WTC11 (cell line): ENCODE measurements at regions not wholly inside any gene's neighbourhood (a gene's known extent, or its start where the extent isn't known, plus 50 kb on each side); places are given as distances from the start of the nearest gene placed in this dataset.

ENCODE experiments used
- ATAC-seq: fragments of 200-7000 bp; cut with Tn5 transposase; 2 replicates; pipeline ENCODE4 v1.10.0; 2021; ENCODE audit warnings: mild to moderate bottlenecking, moderate library complexity
- CTCF ChIA-PET: fragments of 300-600 bp; sonication (Branson Sonifier 250); formaldehyde crosslinking; loops from one replicate; lab custom pipeline; 2021; ENCODE audit warnings: antibody characterized with exemption; lab: Charles Lee
- POLR2A ChIA-PET: fragments of 350-600 bp; sonication (Branson Sonifier 250); formaldehyde crosslinking; loops from one replicate; lab custom pipeline; 2021; ENCODE audit warnings: antibody characterized with exemption; lab: Charles Lee
- DNase-seq: peaks from one replicate; pipeline ENCODE4 v3.0.0; 2021; ENCODE audit warnings: low spot score
- H3K27ac Mint-ChIP-seq: 2 replicates; pipeline ENCODE4 v1.8.0; 2021; ENCODE audit warnings: mixed read lengths
- H3K27me3 Mint-ChIP-seq: 2 replicates; pipeline ENCODE4 v1.8.0; 2021; ENCODE audit warnings: low read depth, mild to moderate bottlenecking, moderate library complexity, mixed read lengths
- H3K36me3 Mint-ChIP-seq: 2 replicates; pipeline ENCODE4 v1.8.0; 2021; ENCODE audit warnings: mixed read lengths
- H3K4me1 Mint-ChIP-seq: 2 replicates; pipeline ENCODE4 v1.8.0; 2022; ENCODE audit warnings: mixed read lengths
- H3K4me3 Mint-ChIP-seq: 2 replicates; pipeline ENCODE4 v1.8.0; 2021; ENCODE audit warnings: mild to moderate bottlenecking, moderate library complexity, mixed read lengths
- H3K9me3 Mint-ChIP-seq: 2 replicates; pipeline ENCODE4 v1.8.0; 2021; ENCODE audit warnings: mixed read lengths
- ETV6 ChIP-seq: sonication (generic); formaldehyde crosslinking; IDR thresholded peaks from 2 replicates; pipeline ENCODE4 v1.8.1; 2022; ENCODE audit warnings: mild to moderate bottlenecking, missing genetic modification reagents
- FOXP1 ChIP-seq: sonication (generic); formaldehyde crosslinking; IDR thresholded peaks from 2 replicates; pipeline ENCODE4 v1.8.0; 2022; ENCODE audit warnings: missing genetic modification reagents, mild to moderate bottlenecking, moderate library complexity, borderline replicate concordance
- JUN ChIP-seq: sonication (generic); formaldehyde crosslinking; IDR thresholded peaks from 2 replicates; pipeline ENCODE4 v1.8.0; 2023; ENCODE audit warnings: mild to moderate bottlenecking, missing genetic modification reagents
- NR2C2 ChIP-seq: sonication (generic); formaldehyde crosslinking; IDR thresholded peaks from 2 replicates; pipeline ENCODE4 v1.8.0; 2022; ENCODE audit warnings: mild to moderate bottlenecking, missing genetic modification reagents
- OVOL2 ChIP-seq: fragments of 250-450 bp; sonication (Bioruptor Pico); IDR thresholded peaks from 2 replicates; pipeline ENCODE4 v1.9.0; 2021; ENCODE audit warnings: mild to moderate bottlenecking, borderline replicate concordance
- RORB ChIP-seq: fragments of 250-450 bp; sonication (Bioruptor Pico); IDR thresholded peaks from 2 replicates; pipeline ENCODE4 v1.9.0; 2021; ENCODE audit warnings: mild to moderate bottlenecking
- SMAD4 ChIP-seq: sonication (generic); formaldehyde crosslinking; IDR thresholded peaks from 2 replicates; pipeline ENCODE4 v1.8.0; 2022; ENCODE audit warnings: mild to moderate bottlenecking, missing genetic modification reagents
- SOX15 ChIP-seq: fragments of 250-450 bp; sonication (Bioruptor Pico); IDR thresholded peaks from 2 replicates; pipeline ENCODE4 v1.9.0; 2021; ENCODE audit warnings: mild to moderate bottlenecking
- SP1 ChIP-seq: sonication (generic); formaldehyde crosslinking; conservative IDR thresholded peaks from 2 replicates; pipeline ENCODE4 v1.8.1; 2022; ENCODE audit warnings: missing genetic modification reagents
- TCF7 ChIP-seq: sonication (generic); formaldehyde crosslinking; IDR thresholded peaks from 2 replicates; pipeline ENCODE4 v1.8.0; 2022; ENCODE audit warnings: mild to moderate bottlenecking, low read depth, missing genetic modification reagents, moderate library complexity
- ZNF396 ChIP-seq: fragments of 250-450 bp; sonication (Bioruptor Pico); IDR thresholded peaks from 2 replicates; pipeline ENCODE4 v1.8.0; 2021; ENCODE audit warnings: mild to moderate bottlenecking, moderate library complexity, borderline replicate concordance
- ZNF416 ChIP-seq: fragments of 250-450 bp; sonication (Bioruptor Pico); IDR thresholded peaks from 2 replicates; pipeline ENCODE4 v1.9.0; 2021; ENCODE audit warnings: mild to moderate bottlenecking, inconsistent platforms
- ZNF423 ChIP-seq: fragments of 250-450 bp; sonication (Bioruptor Pico); IDR thresholded peaks from 2 replicates; pipeline ENCODE4 v2.1.2; 2022; ENCODE audit warnings: mild to moderate bottlenecking, moderate library complexity
- TF ChIP-seq, protein P1 (sequence below): sonication (generic); formaldehyde crosslinking; IDR thresholded peaks from 2 replicates; pipeline ENCODE4 v1.8.1; 2023; ENCODE audit warnings: mild to moderate bottlenecking, missing genetic modification reagents
- TF ChIP-seq, protein P2 (sequence below): fragments of 250-450 bp; sonication (Bioruptor Pico); IDR thresholded peaks from 2 replicates; pipeline ENCODE4 v1.9.0; 2021; ENCODE audit warnings: mild to moderate bottlenecking, borderline replicate concordance
- TF ChIP-seq, protein P3 (sequence below): fragments of 250-450 bp; sonication (Bioruptor Pico); IDR thresholded peaks from 2 replicates; pipeline ENCODE4 v1.8.0; 2021; ENCODE audit warnings: mild to moderate bottlenecking
- TF ChIP-seq, protein P4 (sequence below): sonication (generic); formaldehyde crosslinking; IDR thresholded peaks from 2 replicates; pipeline ENCODE4 v1.8.1; 2022; ENCODE audit warnings: low read depth, missing genetic modification reagents, borderline replicate concordance
- TF ChIP-seq, protein P5 (sequence below): sonication (generic); formaldehyde crosslinking; IDR thresholded peaks from 2 replicates; pipeline ENCODE4 v1.8.0; 2022; ENCODE audit warnings: mild to moderate bottlenecking, missing genetic modification reagents
- TF ChIP-seq, protein P6 (sequence below): sonication (generic); formaldehyde crosslinking; conservative IDR thresholded peaks from 2 replicates; pipeline ENCODE4 v1.8.1; 2022; ENCODE audit warnings: mild to moderate bottlenecking, missing genetic modification reagents

DNA sequence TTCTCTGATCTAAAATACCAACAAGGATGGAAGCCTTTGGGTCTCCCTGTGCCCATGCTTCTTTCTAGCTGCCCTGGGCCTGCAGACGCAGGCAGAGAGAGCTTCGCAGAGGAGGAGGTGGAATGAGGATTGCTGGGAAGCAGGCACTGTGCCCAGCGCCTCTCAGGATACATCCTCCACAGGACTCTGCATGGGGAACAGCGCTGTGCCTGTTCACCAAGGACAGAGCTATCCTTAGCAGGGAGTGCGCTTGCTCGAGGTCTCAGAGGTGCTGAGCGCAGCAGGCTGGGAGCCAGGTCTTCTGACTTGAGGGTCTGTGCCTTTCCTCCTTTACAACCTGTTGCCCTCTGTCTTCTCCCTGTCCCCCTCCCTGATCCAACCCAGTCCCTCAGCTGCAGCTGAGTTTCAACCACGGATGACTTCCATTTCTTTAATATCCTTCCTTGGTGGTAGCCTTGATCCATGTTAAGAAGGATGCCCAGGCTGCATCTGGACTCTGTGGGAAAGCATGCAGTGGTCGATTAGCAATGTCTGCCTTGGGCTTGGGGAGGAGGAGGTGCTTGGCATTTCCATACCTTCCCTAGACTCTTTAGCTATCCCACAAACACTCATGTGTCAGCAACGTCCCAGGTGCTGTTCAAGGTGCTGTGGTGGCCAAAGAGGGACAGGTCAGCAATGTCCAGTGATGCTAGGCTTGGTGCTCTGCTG is 219.6 kb upstream of the GPR26 start:
- no peaks in the 10 kb centered on the region for H3K9me3 Mint-ChIP-seq
- ATAC-seq (peak; percentile 24; the same call in 1 of the 2 replicates), DNase-seq (no peak)
- peaks cover 2% of the 10 kb centered on the region; the same call in 1 of the 2 replicates for H3K4me1 Mint-ChIP-seq
- POLR2A ChIA-PET: no interaction called here
- TF ChIP-seq RORB (CRISPR knock-in tag): no peak
- no peak for TF ChIP-seq JUN (CRISPR knock-in tag)
- TF ChIP-seq ETV6 (CRISPR knock-in tag): no peak
- TF ChIP-seq NR2C2: no peak
- no peak for TF ChIP-seq TCF7 (CRISPR knock-in tag)
- no peak for TF ChIP-seq ZNF416
- TF ChIP-seq, protein P1, sequence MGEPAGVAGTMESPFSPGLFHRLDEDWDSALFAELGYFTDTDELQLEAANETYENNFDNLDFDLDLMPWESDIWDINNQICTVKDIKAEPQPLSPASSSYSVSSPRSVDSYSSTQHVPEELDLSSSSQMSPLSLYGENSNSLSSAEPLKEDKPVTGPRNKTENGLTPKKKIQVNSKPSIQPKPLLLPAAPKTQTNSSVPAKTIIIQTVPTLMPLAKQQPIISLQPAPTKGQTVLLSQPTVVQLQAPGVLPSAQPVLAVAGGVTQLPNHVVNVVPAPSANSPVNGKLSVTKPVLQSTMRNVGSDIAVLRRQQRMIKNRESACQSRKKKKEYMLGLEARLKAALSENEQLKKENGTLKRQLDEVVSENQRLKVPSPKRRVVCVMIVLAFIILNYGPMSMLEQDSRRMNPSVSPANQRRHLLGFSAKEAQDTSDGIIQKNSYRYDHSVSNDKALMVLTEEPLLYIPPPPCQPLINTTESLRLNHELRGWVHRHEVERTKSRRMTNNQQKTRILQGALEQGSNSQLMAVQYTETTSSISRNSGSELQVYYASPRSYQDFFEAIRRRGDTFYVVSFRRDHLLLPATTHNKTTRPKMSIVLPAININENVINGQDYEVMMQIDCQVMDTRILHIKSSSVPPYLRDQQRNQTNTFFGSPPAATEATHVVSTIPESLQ (CRISPR knock-in tag): no peak
- no peak for TF ChIP-seq SOX15 (CRISPR knock-in tag)
- TF ChIP-seq ZNF423 (CRISPR knock-in tag): no peak
- no peak for TF ChIP-seq ZNF396
- no peak for TF ChIP-seq OVOL2
- TF ChIP-seq, protein P2, sequence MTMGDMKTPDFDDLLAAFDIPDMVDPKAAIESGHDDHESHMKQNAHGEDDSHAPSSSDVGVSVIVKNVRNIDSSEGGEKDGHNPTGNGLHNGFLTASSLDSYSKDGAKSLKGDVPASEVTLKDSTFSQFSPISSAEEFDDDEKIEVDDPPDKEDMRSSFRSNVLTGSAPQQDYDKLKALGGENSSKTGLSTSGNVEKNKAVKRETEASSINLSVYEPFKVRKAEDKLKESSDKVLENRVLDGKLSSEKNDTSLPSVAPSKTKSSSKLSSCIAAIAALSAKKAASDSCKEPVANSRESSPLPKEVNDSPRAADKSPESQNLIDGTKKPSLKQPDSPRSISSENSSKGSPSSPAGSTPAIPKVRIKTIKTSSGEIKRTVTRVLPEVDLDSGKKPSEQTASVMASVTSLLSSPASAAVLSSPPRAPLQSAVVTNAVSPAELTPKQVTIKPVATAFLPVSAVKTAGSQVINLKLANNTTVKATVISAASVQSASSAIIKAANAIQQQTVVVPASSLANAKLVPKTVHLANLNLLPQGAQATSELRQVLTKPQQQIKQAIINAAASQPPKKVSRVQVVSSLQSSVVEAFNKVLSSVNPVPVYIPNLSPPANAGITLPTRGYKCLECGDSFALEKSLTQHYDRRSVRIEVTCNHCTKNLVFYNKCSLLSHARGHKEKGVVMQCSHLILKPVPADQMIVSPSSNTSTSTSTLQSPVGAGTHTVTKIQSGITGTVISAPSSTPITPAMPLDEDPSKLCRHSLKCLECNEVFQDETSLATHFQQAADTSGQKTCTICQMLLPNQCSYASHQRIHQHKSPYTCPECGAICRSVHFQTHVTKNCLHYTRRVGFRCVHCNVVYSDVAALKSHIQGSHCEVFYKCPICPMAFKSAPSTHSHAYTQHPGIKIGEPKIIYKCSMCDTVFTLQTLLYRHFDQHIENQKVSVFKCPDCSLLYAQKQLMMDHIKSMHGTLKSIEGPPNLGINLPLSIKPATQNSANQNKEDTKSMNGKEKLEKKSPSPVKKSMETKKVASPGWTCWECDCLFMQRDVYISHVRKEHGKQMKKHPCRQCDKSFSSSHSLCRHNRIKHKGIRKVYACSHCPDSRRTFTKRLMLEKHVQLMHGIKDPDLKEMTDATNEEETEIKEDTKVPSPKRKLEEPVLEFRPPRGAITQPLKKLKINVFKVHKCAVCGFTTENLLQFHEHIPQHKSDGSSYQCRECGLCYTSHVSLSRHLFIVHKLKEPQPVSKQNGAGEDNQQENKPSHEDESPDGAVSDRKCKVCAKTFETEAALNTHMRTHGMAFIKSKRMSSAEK (CRISPR knock-in tag): no peak
- TF ChIP-seq, protein P3, sequence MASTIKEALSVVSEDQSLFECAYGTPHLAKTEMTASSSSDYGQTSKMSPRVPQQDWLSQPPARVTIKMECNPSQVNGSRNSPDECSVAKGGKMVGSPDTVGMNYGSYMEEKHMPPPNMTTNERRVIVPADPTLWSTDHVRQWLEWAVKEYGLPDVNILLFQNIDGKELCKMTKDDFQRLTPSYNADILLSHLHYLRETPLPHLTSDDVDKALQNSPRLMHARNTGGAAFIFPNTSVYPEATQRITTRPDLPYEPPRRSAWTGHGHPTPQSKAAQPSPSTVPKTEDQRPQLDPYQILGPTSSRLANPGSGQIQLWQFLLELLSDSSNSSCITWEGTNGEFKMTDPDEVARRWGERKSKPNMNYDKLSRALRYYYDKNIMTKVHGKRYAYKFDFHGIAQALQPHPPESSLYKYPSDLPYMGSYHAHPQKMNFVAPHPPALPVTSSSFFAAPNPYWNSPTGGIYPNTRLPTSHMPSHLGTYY: no peak
- TF ChIP-seq, protein P4, sequence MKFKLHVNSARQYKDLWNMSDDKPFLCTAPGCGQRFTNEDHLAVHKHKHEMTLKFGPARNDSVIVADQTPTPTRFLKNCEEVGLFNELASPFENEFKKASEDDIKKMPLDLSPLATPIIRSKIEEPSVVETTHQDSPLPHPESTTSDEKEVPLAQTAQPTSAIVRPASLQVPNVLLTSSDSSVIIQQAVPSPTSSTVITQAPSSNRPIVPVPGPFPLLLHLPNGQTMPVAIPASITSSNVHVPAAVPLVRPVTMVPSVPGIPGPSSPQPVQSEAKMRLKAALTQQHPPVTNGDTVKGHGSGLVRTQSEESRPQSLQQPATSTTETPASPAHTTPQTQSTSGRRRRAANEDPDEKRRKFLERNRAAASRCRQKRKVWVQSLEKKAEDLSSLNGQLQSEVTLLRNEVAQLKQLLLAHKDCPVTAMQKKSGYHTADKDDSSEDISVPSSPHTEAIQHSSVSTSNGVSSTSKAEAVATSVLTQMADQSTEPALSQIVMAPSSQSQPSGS (CRISPR knock-in tag): no peak
- CTCF ChIA-PET: no interaction called here
- H3K27me3 Mint-ChIP-seq: no peaks in the 10 kb centered on the region
- H3K27ac Mint-ChIP-seq: no peak overlapping the region
- H3K36me3 Mint-ChIP-seq: no peaks in the 10 kb centered on the region
- H3K4me3 Mint-ChIP-seq: no peak overlapping the region

DNA sequence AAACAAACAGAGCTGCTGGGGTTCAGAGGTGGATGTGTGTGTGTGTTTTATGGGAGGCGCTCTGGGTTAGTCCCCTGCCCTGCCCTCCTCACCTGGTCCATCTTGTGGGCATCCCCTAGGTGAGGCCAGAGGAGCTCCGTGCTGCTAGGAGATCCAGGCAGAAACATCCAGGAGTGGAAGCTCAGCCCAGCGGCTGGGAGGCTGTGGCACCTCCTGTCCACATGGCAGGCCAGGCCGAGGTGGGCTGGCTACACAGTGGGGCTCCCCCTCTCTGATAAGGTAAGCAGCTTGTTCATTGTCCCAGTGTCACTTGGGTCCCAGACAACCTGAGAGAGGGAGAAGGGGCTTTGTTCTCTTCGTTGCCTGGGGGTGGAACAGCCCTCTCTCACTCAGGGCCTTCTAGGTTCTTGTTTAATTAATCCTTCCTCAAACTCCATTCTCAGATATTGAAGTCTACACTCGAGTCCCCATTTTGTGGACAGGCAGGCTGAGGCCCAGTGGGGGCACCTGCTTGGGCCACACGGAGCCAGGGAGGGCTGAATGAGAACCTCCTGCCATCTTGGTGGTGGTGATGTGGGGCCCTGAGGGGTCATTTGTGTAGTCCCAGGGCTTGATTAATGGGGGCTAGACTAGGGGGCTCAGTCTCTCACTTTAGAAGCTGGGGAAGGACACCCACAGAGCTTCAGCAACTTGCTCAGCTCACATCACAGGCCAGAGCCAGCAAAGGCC is 216.8 kb upstream of the GPR26 start:
- H3K4me3 Mint-ChIP-seq: no peak overlapping the region
- TF ChIP-seq, protein P5, sequence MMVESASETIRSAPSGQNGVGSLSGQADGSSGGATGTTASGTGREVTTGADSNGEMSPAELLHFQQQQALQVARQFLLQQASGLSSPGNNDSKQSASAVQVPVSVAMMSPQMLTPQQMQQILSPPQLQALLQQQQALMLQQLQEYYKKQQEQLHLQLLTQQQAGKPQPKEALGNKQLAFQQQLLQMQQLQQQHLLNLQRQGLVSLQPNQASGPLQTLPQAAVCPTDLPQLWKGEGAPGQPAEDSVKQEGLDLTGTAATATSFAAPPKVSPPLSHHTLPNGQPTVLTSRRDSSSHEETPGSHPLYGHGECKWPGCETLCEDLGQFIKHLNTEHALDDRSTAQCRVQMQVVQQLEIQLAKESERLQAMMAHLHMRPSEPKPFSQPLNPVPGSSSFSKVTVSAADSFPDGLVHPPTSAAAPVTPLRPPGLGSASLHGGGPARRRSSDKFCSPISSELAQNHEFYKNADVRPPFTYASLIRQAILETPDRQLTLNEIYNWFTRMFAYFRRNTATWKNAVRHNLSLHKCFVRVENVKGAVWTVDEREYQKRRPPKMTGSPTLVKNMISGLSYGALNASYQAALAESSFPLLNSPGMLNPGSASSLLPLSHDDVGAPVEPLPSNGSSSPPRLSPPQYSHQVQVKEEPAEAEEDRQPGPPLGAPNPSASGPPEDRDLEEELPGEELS: no peak
- TF ChIP-seq SP1 (CRISPR knock-in tag): no peak
- TF ChIP-seq, protein P6, sequence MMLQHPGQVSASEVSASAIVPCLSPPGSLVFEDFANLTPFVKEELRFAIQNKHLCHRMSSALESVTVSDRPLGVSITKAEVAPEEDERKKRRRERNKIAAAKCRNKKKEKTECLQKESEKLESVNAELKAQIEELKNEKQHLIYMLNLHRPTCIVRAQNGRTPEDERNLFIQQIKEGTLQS: no peak
- TF ChIP-seq SMAD4 (CRISPR knock-in tag): no peak
- TF ChIP-seq FOXP1 (CRISPR knock-in tag): no peak
- H3K36me3 Mint-ChIP-seq: no peaks in the 10 kb centered on the region
- H3K27ac Mint-ChIP-seq: no peak overlapping the region
- ATAC-seq (no peak), DNase-seq (no peak)
- H3K4me1 Mint-ChIP-seq: peaks cover 2% of the 10 kb centered on the region; the same call in 1 of the 2 replicates
- no peaks in the 10 kb centered on the region for H3K9me3 Mint-ChIP-seq
- CTCF ChIA-PET: no interaction called here
- no peaks in the 10 kb centered on the region for H3K27me3 Mint-ChIP-seq
- POLR2A ChIA-PET: no interaction called here
